H1 (cell line): ENCODE measurements at regions not wholly inside any gene's neighbourhood (a gene's known extent, or its start where the extent isn't known, plus 50 kb on each side); places are given as distances from the start of the nearest gene placed in this dataset.

ENCODE experiments used
- TF ChIP-seq, protein P1 (sequence below): fragments of 300-600 bp; sonication (generic); IDR thresholded peaks from 2 replicates; pipeline ENCODE4 v1.7.1; 2012; ENCODE audit warnings: low read length, moderate library complexity, mild to moderate bottlenecking, inconsistent platforms; ENCODE audit not compliant: insufficient replicate concordance

DNA sequence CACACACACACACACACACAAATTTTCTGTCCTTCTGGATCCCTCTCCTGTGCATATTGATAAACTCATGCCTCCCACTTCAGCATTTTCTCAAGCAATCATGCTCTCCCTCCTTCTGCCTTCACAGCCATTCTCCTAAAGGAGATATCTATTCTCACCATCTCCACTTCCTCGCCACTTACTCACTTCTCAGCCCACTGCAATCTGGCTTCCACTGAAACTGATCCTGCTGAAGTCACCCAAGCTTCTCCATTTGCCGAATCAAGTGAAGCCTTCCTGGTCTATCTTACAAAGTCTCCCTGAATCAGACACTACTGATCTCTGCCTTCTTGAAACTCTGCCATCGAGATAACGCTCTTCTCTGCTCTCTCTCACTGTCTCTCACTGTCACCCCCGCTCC, 54.0 kb upstream of the GNAO1 start (continued):
- TF ChIP-seq, protein P1, sequence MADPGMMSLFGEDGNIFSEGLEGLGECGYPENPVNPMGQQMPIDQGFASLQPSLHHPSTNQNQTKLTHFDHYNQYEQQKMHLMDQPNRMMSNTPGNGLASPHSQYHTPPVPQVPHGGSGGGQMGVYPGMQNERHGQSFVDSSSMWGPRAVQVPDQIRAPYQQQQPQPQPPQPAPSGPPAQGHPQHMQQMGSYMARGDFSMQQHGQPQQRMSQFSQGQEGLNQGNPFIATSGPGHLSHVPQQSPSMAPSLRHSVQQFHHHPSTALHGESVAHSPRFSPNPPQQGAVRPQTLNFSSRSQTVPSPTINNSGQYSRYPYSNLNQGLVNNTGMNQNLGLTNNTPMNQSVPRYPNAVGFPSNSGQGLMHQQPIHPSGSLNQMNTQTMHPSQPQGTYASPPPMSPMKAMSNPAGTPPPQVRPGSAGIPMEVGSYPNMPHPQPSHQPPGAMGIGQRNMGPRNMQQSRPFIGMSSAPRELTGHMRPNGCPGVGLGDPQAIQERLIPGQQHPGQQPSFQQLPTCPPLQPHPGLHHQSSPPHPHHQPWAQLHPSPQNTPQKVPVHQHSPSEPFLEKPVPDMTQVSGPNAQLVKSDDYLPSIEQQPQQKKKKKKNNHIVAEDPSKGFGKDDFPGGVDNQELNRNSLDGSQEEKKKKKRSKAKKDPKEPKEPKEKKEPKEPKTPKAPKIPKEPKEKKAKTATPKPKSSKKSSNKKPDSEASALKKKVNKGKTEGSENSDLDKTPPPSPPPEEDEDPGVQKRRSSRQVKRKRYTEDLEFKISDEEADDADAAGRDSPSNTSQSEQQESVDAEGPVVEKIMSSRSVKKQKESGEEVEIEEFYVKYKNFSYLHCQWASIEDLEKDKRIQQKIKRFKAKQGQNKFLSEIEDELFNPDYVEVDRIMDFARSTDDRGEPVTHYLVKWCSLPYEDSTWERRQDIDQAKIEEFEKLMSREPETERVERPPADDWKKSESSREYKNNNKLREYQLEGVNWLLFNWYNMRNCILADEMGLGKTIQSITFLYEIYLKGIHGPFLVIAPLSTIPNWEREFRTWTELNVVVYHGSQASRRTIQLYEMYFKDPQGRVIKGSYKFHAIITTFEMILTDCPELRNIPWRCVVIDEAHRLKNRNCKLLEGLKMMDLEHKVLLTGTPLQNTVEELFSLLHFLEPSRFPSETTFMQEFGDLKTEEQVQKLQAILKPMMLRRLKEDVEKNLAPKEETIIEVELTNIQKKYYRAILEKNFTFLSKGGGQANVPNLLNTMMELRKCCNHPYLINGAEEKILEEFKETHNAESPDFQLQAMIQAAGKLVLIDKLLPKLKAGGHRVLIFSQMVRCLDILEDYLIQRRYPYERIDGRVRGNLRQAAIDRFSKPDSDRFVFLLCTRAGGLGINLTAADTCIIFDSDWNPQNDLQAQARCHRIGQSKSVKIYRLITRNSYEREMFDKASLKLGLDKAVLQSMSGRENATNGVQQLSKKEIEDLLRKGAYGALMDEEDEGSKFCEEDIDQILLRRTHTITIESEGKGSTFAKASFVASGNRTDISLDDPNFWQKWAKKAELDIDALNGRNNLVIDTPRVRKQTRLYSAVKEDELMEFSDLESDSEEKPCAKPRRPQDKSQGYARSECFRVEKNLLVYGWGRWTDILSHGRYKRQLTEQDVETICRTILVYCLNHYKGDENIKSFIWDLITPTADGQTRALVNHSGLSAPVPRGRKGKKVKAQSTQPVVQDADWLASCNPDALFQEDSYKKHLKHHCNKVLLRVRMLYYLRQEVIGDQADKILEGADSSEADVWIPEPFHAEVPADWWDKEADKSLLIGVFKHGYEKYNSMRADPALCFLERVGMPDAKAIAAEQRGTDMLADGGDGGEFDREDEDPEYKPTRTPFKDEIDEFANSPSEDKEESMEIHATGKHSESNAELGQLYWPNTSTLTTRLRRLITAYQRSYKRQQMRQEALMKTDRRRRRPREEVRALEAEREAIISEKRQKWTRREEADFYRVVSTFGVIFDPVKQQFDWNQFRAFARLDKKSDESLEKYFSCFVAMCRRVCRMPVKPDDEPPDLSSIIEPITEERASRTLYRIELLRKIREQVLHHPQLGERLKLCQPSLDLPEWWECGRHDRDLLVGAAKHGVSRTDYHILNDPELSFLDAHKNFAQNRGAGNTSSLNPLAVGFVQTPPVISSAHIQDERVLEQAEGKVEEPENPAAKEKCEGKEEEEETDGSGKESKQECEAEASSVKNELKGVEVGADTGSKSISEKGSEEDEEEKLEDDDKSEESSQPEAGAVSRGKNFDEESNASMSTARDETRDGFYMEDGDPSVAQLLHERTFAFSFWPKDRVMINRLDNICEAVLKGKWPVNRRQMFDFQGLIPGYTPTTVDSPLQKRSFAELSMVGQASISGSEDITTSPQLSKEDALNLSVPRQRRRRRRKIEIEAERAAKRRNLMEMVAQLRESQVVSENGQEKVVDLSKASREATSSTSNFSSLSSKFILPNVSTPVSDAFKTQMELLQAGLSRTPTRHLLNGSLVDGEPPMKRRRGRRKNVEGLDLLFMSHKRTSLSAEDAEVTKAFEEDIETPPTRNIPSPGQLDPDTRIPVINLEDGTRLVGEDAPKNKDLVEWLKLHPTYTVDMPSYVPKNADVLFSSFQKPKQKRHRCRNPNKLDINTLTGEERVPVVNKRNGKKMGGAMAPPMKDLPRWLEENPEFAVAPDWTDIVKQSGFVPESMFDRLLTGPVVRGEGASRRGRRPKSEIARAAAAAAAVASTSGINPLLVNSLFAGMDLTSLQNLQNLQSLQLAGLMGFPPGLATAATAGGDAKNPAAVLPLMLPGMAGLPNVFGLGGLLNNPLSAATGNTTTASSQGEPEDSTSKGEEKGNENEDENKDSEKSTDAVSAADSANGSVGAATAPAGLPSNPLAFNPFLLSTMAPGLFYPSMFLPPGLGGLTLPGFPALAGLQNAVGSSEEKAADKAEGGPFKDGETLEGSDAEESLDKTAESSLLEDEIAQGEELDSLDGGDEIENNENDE: no peak
